ENCODE measurements at regions not wholly inside any gene's neighbourhood (a gene's known extent, or its start where the extent isn't known, plus 50 kb on each side); places are given as distances from the start of the nearest gene placed in this dataset.

- no peak overlapping the region for H3K27ac ChIP-seq
- H3K9ac ChIP-seq = no peak overlapping the region
- H3K4me3 ChIP-seq (IDR thresholded peaks at IDR 0.05; ENCODE audit: insufficient read depth, low read depth, low read length) = no peak overlapping the region
- no peaks in the 10 kb centered on the region for H3K79me2 ChIP-seq (ENCODE audit: insufficient read depth, low read depth)
- no peak overlapping the region for H3K4me2 ChIP-seq
- no peaks in the 10 kb centered on the region for H3K27me3 ChIP-seq (ENCODE audit: insufficient read depth, low read depth)
- no peak overlapping the region for H2AFZ ChIP-seq (ENCODE audit: low read depth)
- H3K36me3 ChIP-seq (ENCODE audit: insufficient read depth) = no peaks in the 10 kb centered on the region
- no peak for TF ChIP-seq CTCF (conservative IDR thresholded peaks at IDR 0.05; ENCODE audit: low read depth, low read length)
- H3K4me1 ChIP-seq (ENCODE audit: low read depth, poor library complexity, severe bottlenecking) = no peaks in the 10 kb centered on the region
- no peaks in the 10 kb centered on the region for H4K20me1 ChIP-seq (ENCODE audit: insufficient read depth)
These were observed 108.7 kb upstream of the CNKSR3 start for GRCh38 chr6:154619146-154619545.

GRCh38 chr6:154621686-154622085, 111.2 kb upstream of the CNKSR3 start:
- H3K4me2 ChIP-seq = no peak overlapping the region
- H3K9ac ChIP-seq = no peak overlapping the region
- H3K27ac ChIP-seq = no peak overlapping the region
- H4K20me1 ChIP-seq (ENCODE audit: insufficient read depth) = no peaks in the 10 kb centered on the region
- H3K36me3 ChIP-seq (ENCODE audit: insufficient read depth) = no peaks in the 10 kb centered on the region
- no peak overlapping the region for H3K4me3 ChIP-seq (IDR thresholded peaks at IDR 0.05; ENCODE audit: insufficient read depth, low read depth, low read length)
- no peak for TF ChIP-seq CTCF (conservative IDR thresholded peaks at IDR 0.05; ENCODE audit: low read depth, low read length)
- no peaks in the 10 kb centered on the region for H3K79me2 ChIP-seq (ENCODE audit: insufficient read depth, low read depth)
- no peaks in the 10 kb centered on the region for H3K27me3 ChIP-seq (ENCODE audit: insufficient read depth, low read depth)
- no peaks in the 10 kb centered on the region for H3K4me1 ChIP-seq (ENCODE audit: low read depth, poor library complexity, severe bottlenecking)
- H2AFZ ChIP-seq (ENCODE audit: low read depth) = no peak overlapping the region

- H3K27ac ChIP-seq = no peak overlapping the region
- no peaks in the 10 kb centered on the region for H4K20me1 ChIP-seq (ENCODE audit: insufficient read depth)
- H3K27me3 ChIP-seq (ENCODE audit: insufficient read depth, low read depth) = no peaks in the 10 kb centered on the region
- H3K9ac ChIP-seq = no peak overlapping the region
- H2AFZ ChIP-seq (ENCODE audit: low read depth) = no peak overlapping the region
- no peaks in the 10 kb centered on the region for H3K4me1 ChIP-seq (ENCODE audit: low read depth, poor library complexity, severe bottlenecking)
- H3K4me3 ChIP-seq (IDR thresholded peaks at IDR 0.05; ENCODE audit: insufficient read depth, low read depth, low read length) = no peak overlapping the region
- no peaks in the 10 kb centered on the region for H3K36me3 ChIP-seq (ENCODE audit: insufficient read depth)
- TF ChIP-seq CTCF (conservative IDR thresholded peaks at IDR 0.05; ENCODE audit: low read depth, low read length) = no peak
- no peaks in the 10 kb centered on the region for H3K79me2 ChIP-seq (ENCODE audit: insufficient read depth, low read depth)
- H3K4me2 ChIP-seq = no peak overlapping the region
These were observed 110.4 kb upstream of the SCAF8 start for GRCh38 chr6:154622618-154623336.

GRCh38 chr6:154623391-154623790, 109.8 kb upstream of the SCAF8 start:
- Histone ChIP-seq H3K27ac (no peak overlapping the region), H3K4me1 (ENCODE audit: low read depth, poor library complexity, severe bottlenecking) (no peaks in the 10 kb centered on the region), H3K27me3 (ENCODE audit: insufficient read depth, low read depth) (no peaks in the 10 kb centered on the region), H3K4me3 (IDR thresholded peaks at IDR 0.05; ENCODE audit: insufficient read depth, low read depth, low read length) (no peak overlapping the region), H3K36me3 (ENCODE audit: insufficient read depth) (no peaks in the 10 kb centered on the region), H4K20me1 (ENCODE audit: insufficient read depth) (no peaks in the 10 kb centered on the region), H3K4me2 (no peak overlapping the region), H3K79me2 (ENCODE audit: insufficient read depth, low read depth) (no peaks in the 10 kb centered on the region), H3K9ac (no peak overlapping the region), H2AFZ (ENCODE audit: low read depth) (no peak overlapping the region)
- no peak for TF ChIP-seq CTCF (conservative IDR thresholded peaks at IDR 0.05; ENCODE audit: low read depth, low read length)
